HG03354 (cell line): ENCODE measurements at regions not wholly inside any gene's neighbourhood (a gene's known extent, or its start where the extent isn't known, plus 50 kb on each side); places are given as distances from the start of the nearest gene placed in this dataset.
"Not testable (repeated sequence)": the region's sequence is repeated elsewhere in the genome, so short reads cannot be mapped to it uniquely, and the experiment has no call there.

ENCODE experiments used
- ATAC-seq: cut with Tn5 transposase; IDR thresholded peaks from one replicate; pipeline ENCODE4 v1.9.1; 2021; ENCODE audit warnings: mild to moderate bottlenecking; ENCODE audit not compliant: unreplicated experiment, poor library complexity, severe bottlenecking

DNA sequence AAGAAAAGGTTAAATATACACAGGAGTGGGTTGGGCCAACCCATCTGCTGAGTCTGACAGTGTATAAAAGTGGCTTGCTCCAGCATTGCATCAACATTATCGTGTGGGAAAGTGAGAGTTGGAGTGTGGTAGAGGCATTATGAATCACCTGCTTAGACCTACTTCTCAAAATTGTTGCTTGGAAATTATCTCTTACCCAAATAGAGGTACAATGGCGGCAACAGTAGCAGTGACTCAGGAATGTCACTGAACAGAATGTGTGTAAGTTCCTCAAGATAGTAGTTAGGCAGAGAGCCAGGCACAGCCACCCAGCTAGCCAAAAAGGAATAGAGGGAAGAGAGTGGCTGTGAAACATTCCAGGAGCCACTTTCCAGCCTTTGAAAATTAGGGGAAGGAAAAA is 616.0 kb downstream of the NUP35 start:
- ATAC-seq, result no peak

DNA sequence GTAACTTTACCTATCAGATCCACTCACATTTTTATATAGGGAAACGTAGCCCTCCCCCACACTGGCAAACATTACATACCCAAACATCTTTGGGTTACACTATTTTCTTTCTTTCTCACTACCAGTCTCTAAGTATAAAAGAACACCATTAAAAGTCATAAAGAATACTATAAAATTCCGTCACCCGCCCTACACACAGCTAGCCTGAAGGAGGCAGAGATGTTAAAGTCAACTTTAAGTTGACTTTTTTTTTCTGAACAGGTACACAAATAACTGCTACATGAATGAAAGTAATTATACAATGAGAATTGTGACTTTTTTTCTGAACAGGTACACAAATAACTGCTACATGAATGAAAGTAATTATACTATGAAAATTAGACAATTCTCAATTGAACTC is 628.3 kb downstream of the NUP35 start:
- ATAC-seq, result no peak

DNA sequence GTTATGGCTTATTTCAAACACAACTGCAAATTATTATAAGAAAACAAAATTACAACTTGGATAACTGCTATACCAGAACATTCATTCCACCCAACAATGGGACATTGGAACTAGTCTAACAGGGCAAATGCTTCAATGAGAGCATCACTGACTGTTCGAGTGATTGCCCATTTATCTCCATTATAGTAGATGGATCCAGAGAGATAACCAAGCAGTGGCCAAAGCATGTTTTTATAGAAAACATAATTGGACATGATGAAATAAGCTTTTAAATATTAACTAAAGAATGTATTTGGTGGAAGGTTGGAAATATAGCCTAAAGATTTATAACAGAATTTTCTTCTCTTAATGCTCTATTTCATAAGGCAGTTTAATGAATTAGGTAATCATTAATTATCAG is 634.8 kb downstream of the NUP35 start:
- no peak for ATAC-seq

DNA sequence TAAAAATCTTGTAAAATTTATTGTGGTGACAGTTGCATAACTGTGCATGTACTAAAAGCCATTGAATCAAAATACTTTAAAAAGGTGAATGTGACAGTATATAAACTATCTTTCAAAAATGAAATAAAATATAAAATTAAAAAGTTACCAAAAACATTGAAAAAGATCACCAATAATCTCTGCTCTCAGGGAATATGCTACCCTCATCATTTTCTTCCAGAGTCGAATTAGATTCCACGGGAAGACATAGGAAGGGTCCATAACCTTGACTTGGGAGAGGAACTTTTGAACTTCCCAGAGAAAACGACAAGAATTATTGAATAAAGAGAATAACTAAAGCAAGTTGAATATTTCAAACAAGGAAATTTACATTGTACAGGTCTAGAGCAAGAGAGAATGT is 649.5 kb downstream of the NUP35 start:
- no peak for ATAC-seq

DNA sequence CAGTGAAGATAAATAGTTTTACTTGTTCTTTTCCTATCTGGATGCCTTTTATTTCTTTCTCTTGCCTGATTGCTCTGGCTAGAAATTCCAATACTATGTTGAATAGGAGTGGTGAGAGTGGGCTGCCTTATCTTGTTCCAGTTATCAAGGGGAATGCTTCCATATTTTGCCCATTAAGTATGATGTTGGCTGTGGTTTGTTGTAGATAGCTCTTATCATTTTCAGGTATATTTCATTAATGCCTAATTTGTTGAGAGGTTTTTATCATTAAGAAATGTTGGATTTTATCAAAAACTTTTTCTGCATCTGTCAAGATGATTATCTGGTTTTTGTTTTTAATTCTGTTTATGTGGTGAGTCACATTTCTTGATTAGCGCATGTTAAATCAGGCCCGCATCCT is 655.8 kb downstream of the NUP35 start:
- no peak for ATAC-seq

DNA sequence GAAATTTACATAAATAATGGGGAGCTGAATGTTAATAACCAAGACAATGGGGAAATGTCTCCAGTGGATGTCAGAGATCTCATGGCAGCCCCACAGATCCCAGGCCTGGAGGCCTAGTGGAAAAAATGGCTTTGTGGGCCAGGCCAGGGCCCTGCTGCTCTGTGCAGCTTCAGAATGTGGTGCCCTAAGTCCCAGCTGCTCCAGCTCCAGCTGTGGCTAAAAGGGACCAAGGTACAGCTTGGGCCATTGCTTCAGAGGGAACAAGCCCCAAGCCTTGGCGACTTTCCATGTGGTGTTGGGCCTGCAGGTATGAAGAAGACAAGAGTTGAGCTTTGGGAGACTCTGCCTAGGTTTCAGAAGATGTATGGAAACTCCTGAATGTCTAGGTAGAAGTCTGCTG is 658.2 kb downstream of the NUP35 start:
- ATAC-seq, result no peak

DNA sequence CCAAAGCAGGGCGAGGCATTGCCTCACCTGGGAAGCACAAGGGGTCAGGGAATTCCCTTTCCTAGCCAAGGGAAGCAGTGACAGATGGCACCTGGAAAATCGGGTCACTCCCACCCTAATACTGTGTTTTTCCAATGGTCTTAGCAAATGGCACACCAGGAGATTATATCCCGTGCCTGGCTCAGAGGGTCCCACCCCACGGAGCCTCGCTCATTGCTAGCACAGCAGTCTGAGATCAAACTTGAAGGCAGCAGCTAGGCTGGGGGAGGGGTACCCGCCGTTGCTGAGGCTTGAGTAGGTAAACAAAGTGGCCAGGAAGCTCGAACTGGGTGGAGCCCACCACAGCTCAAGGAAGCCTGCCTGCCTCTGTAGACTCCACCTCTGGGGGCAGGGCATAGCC is 664.6 kb downstream of the NUP35 start:
- ATAC-seq, result not testable (repeated sequence)

DNA sequence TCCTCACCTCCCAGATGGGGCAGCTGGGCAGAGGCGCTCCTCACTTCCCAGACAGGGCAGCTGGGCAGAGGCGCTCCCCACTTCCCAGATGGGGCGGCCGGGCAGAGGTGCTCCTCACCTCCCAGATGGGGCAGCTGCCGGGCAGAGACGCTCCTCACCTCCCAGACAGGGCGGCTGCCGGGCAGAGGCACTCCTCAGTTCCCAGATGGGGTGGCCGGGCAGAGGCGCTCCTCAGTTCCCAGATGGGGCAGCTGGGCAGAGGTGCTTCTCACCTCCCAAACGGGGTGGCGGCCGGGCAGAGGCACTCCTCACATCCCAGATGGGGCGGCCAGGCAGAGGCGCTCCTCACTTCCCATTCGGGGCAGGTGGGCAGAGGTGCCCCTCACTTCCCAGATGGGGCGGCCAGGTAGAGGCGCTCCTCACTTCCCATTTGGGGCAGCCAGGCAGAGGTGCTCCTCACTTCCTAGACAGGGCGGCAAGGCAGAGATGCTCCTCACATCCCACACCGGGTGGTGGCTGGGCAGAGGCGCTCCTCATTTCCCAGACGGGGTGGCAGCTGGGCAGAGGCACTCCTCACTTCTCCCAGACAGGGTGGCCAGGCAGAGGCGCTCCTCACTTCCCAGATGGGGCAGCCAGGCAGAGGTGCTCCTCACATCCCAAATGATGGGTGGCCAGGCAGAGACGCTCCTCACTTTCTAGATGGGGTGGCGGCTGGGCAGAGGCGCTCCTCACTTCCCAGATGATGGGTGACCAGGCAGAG is 668.1 kb downstream of the NUP35 start:
- ATAC-seq, result not testable (repeated sequence)

DNA sequence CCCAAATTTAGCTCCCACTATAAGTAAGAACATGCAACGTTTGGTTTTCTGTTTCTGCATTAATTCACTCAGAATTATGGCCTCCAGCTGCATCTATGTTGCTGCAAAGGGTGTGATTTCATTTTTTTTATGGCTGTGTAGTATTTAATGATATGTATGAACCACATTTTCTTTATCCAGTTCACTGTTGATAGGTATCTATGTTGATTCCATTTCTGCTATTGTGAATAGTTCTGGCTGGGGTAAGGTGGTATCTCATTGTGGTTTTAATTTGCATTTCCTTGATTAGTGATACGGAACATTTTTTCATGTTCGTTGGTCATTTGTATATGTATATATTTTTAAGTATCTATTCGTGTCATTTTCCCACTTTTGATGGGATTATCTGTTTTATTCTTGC is 674.3 kb downstream of the NUP35 start:
- no peak for ATAC-seq

DNA sequence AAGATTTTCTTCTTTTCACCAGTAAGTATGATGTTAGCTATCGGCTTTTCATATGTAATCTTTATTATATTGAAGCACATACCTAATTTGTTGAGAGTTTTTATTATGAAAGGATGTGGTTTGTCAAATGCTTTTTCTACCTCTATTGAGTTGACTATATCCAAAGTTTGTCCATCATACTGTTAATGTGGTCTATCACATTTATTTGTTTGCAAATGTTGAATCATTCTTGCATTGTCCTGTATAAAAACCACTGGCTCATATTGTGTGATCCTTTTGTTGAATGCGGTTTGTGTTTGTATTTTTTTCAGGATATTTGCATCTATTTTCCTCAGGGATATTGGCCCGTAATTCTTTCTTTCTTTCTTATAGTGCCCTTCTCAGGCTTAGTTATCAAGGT is 675.5 kb downstream of the NUP35 start:
- ATAC-seq, result no peak

DNA sequence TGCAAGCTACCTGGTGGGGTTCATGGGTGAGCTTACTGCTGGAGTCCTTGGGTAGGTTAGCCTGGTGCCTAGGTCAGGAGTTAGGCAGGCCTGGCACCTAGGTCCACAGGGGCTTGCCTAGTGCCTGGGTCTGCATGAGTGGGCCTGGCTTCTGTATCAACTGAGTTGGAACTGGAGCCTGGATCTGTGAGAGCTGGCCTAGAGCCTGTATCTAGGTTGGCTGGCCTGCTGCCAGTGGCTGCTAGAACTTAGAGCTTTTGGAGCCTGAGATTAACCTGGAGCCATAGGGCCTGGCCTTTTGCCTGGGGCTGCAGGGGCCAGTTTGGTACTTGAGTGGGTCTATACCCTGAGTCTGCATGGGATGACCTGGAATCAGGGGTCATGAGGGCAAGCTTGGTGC is 679.4 kb downstream of the NUP35 start:
- ATAC-seq, result no peak

DNA sequence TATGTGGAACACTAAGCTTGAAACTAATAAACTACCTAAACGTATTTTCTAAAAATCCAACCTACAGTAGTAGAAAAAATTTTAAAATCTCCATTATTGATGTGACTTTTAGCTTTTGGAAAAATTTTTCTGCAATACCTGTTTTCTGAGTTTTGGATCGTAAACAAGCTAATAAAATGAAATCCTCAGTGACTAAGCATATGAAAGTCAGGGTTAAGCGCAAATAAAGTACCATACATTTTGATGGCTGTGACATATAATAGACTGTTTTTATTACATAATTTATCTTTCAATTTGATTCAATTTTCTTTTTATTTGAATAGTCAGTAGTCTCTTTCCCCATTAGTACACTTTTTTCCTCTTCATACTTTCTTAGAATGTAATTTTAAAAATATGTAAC is 683.6 kb downstream of the NUP35 start:
- no peak for ATAC-seq

DNA sequence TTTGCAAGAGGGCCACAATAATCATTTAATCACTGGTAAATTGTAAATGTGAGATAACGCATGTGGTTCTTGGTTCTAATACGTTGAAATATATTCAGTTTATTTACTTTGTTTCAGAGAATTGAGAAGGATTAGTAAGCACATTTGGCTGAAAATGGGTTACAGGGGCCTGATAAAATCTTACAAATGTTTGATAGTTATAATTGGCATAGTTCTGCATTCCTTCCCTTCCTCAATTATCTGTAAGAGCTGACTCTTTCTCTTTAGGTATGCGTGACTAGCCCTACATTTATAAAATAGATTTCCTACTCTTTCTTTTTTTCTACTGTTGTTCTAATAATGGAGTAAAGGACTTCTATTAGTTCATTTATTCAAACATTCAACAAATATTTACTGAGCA is 685.2 kb downstream of the NUP35 start:
- no peak for ATAC-seq

DNA sequence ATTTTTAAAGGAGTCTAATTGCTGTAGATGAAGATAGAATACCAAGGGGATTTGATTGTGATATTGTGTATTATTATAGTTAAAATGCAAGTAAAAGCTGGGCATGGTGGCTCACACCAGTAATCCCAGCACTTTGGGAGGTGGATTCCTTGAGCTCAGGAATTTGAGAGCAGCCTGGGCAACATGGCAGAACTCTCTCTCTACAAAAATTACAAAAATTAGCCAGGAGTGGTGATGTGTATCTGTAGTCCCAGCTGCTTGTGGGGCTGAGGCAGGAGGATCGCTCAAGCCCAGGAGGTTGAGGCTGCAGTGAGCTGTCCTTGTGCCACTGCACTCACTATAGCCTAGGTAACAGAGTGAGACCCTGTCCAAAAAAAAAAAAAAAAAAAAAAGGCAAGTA is 687.0 kb downstream of the NUP35 start:
- ATAC-seq, result no peak

DNA sequence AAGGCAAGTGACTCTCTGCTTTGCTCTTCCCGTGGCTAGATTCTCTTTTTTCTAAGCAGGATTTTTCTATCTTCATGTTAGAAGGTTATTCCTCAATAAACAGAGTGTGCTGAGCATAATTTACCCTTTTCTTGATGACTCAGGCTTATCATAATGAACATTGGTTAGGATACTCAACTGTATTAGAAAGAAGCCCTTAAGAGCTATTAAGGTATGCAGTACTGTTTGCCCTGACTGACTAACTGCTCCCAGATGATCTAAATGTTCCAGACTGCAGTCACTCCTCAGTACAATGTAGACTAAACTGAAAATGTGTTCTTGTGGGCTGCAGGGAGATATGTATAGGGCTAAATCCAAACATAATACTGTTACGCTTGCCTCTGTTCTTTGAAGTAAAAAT is 687.8 kb downstream of the NUP35 start:
- ATAC-seq, result no peak

DNA sequence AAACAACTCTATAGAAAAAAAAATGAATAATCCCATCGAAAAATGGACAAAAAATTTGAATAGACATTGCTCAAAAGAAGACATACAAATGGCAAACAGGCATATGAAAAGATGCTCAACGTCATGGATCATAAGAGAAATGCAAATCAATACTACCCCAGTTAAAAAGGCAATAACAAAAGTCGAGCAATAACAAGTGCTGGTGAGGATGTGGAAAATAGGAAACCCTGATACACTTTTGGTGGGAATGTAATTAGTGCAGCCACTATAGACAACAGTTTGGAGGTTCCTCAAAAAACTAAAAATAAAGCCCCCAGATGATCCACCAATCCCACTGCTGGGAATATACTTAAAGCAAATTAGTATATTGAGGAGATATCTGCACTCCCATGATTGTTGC is 701.5 kb downstream of the NUP35 start:
- no peak for ATAC-seq

DNA sequence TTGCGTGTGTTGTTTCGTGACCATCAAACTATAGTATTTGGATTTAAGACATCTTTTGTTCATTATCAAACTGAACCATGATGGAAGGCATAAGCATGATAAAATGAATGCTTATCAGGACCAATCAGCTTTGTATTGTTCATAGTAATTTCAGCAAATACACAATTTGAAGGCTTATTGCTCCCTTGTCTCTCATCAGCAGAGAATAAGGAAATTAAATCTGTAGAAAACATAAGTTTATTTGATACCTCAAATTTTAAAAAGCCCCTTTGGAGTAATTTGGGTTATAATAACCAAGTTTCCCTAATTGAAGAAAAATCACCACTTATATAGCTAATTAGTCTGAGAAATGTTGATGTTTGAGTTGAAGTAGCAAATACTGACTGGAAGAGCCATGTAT is 705.7 kb downstream of the NUP35 start:
- ATAC-seq, result no peak

DNA sequence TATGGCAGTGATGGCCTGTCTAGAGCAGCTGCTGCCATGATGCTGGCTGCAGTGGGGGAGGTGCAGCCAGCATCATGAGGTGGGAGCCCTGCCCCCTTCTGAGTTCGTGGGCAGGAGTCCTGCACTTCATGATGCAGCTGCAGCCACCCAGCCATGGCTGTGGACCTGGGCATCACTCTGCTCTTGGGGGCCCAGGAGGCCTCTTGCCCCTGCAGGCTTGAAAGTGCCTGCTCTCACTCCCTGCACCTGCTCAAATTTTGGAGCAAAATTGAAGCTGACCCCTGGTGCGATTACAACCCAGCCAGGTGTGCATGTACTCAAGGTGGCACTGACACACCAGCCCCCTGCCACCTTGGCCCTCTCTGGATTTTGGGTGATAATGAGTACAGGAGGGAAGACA is 712.9 kb downstream of the NUP35 start:
- ATAC-seq, result no peak

DNA sequence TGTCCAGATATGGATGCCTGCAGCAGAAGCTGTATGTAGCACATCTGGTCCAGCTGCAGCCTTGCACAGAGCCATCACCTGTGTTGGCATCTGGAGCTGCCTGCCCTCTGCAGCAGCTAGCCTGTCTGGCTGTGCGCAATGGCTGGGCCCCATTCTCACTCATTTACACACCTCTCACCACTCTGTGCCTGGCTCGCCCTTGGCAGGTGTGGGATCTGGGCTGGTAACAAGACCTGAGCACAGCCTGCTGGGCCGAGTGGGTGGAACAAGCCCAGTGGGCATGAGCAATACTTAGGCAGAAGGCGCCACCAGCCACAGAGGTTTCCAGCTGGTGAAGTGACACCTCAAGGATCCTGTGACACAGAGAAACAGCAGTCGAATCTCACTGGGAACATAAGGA is 714.1 kb downstream of the NUP35 start:
- no peak for ATAC-seq

DNA sequence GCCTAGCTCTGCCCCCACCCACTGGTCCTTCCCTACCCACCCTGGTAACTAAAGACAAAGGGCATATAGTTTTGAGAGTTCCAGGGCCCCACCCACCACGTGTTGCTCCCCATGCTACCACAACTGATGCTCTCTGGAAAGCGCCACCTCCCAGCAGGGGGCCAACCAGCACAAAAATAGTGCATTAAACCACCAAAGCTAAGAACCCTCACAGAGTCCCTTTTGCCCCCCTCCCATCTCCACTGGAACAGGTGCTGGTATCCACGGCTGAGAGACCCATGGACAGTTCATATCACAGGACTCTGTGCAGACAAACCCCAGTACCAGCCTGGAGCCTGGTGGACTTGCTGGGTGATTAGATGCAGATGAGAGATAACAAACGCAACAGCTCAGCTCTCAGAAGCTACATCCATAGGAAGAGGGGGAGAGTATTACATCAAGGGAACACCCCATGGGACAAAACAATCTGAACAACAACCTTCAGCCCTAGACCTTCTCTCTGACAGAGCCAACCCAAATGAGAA is 715.9 kb downstream of the NUP35 start:
- no peak for ATAC-seq

DNA sequence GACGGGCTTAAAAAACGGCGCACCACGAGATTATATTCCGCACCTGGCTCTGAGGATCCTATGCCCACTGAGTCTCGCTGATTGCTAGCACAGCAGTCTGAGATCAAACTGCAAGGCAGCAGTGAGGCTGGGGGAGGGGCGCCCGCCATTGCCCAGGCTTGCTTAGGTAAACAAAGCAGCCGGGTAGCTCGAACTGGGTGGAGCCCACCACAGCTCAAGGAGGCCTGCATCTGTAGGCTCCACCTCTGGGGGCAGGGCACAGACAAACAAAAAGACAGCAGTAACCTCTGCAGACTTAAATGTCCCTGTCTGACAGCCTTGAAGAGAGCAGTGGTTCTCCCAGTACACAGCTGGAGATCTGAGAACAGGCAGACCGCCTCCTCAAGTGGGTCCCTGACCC is 725.6 kb downstream of the NUP35 start:
- ATAC-seq, result not testable (repeated sequence)

DNA sequence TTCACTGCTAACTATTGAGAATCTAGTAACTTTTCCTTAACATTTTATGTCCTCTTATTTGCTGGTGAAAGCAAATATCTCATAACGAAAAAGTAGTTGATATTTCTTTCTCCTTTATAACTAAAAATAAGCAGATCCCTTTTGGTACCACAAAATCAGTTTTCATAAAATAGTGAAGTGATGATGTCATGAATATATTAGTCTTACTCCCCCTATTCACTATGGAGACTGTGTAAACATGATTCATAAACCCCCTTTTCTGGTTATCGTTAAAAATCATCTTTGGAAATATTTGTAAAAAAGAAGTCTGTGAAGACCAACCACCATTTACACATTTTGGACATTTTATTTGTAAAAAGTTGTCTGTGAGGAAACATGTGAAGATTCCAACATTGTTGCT is 734.9 kb downstream of the NUP35 start:
- no peak for ATAC-seq
